Erythroblast (primary cell): ENCODE measurements at regions not wholly inside any gene's neighbourhood (a gene's known extent, or its start where the extent isn't known, plus 50 kb on each side); places are given as distances from the start of the nearest gene placed in this dataset.

Source experiments
- GATA1 ChIP-seq: IDR thresholded peaks from 2 replicates; pipeline ENCODE4 v1.6.1; 2011; ENCODE audit warnings: low read depth, mild to moderate bottlenecking, control low read depth, low read length, moderate library complexity
- POLR2A ChIP-seq: IDR thresholded peaks from 2 replicates; pipeline ENCODE4 v1.6.1; 2011; ENCODE audit warnings: mild to moderate bottlenecking, low read length

DNA sequence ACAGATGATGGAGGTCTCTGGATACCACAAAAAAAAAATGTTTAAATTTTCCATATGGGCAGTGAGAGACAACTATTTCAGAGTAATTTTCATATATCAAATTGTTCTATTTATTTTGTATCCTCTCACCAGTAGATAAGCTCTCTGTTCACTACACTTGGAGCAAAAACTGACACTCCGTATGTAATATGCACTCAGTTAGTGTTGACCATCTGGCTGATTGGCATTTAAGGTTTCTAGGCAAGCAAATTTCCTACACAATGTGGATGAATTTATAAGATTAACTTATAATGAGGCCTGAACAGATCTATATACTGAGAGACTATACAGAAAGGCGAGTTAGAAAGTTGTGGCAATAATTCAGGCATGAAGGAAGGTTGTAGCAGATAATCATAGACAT is 836.5 kb upstream of the SEMA6D start:
- TF ChIP-seq POLR2A (no peak), GATA1 (no peak)
